Gastroesophageal sphincter (tissue), 3 donors: ENCODE measurements at regions not wholly inside any gene's neighbourhood (a gene's known extent, or its start where the extent isn't known, plus 50 kb on each side); places are given as distances from the start of the nearest gene placed in this dataset.

Experiments
- CTCF ChIP-seq, 4 experiments: fragments of 200-600 bp in 2 of 4; fragments of 450-650 bp in 2 of 4; sonication (generic) in 1 of 4; IDR thresholded peaks; one replicate each; pipeline ENCODE4 v1.5.1; 2017 to 2019; ENCODE audit warnings: antibody characterized with exemption in 4 of 4, mild to moderate bottlenecking in 2 of 4, moderate library complexity in 2 of 4
- EP300 ChIP-seq: sonication (generic); formaldehyde crosslinking; IDR thresholded peaks from one replicate; pipeline ENCODE4 v1.6.1; 2017; ENCODE audit warnings: antibody characterized with exemption, mild to moderate bottlenecking
- POLR2A ChIP-seq, 2 donors: fragments of 450-650 bp; IDR thresholded peaks; one replicate each; pipeline ENCODE4 v1.6.1; 2017; ENCODE audit warnings: antibody characterized with exemption in 2 of 2, mild to moderate bottlenecking in 2 of 2, moderate library complexity in 1 of 2
- POLR2AphosphoS5 ChIP-seq: sonication (generic); formaldehyde crosslinking; IDR thresholded peaks from one replicate; pipeline ENCODE4 v1.6.1; 2017; ENCODE audit warnings: antibody characterized with exemption

- TF ChIP-seq CTCF (IDR thresholded peaks at IDR 0.05), result no peak
- TF ChIP-seq EP300, result no peak
- no peak for TF ChIP-seq POLR2A (IDR thresholded peaks at IDR 0.05)
- no peak for TF ChIP-seq POLR2AphosphoS5
Measured at GRCh38 chr12:96094201-96094600, 58.8 kb upstream of the LTA4H start.
